ENCODE measurements at regions not wholly inside any gene's neighbourhood (a gene's known extent, or its start where the extent isn't known, plus 50 kb on each side); places are given as distances from the start of the nearest gene placed in this dataset.

GRCh38 chr6:112427499-112427898 is 80.4 kb downstream of the RFPL4B start:
- TF ChIP-seq POLR2A (IDR thresholded peaks at IDR 0.05; ENCODE audit: low read length) = no peak
- no peak for TF ChIP-seq GATA1 (IDR thresholded peaks at IDR 0.05; ENCODE audit: low read depth, low read length)
